22Rv1 (cell line): ENCODE measurements at regions not wholly inside any gene's neighbourhood (a gene's known extent, or its start where the extent isn't known, plus 50 kb on each side); places are given as distances from the start of the nearest gene placed in this dataset.
"Not testable (repeated sequence)": the region's sequence is repeated elsewhere in the genome, so short reads cannot be mapped to it uniquely, and the experiment has no call there.

ENCODE experiments used
- CTCF ChIP-seq: fragments of 450-650 bp; IDR thresholded peaks from 2 replicates; pipeline ENCODE4 v1.5.1; 2017; ENCODE audit warnings: mild to moderate bottlenecking
- ZFX ChIP-seq: fragments of 450-650 bp; IDR thresholded peaks from 2 replicates; pipeline ENCODE4 v1.6.1; 2017; ENCODE audit warnings: antibody characterized with exemption, borderline replicate concordance

GRCh38 chr1:120489217-120489616 is 74.4 kb downstream of the NBPF8 start:
- not testable (repeated sequence) for TF ChIP-seq CTCF, ZFX
